HG03460 (cell line): ENCODE measurements at regions not wholly inside any gene's neighbourhood (a gene's known extent, or its start where the extent isn't known, plus 50 kb on each side); places are given as distances from the start of the nearest gene placed in this dataset.
A peak's percentile ranks its signal among the peaks of the same experiment; 100 is the strongest.

Experiments used
- ATAC-seq: cut with Tn5 transposase; IDR thresholded peaks from one replicate; pipeline ENCODE4 v1.9.1; 2021; ENCODE audit not compliant: unreplicated experiment

DNA sequence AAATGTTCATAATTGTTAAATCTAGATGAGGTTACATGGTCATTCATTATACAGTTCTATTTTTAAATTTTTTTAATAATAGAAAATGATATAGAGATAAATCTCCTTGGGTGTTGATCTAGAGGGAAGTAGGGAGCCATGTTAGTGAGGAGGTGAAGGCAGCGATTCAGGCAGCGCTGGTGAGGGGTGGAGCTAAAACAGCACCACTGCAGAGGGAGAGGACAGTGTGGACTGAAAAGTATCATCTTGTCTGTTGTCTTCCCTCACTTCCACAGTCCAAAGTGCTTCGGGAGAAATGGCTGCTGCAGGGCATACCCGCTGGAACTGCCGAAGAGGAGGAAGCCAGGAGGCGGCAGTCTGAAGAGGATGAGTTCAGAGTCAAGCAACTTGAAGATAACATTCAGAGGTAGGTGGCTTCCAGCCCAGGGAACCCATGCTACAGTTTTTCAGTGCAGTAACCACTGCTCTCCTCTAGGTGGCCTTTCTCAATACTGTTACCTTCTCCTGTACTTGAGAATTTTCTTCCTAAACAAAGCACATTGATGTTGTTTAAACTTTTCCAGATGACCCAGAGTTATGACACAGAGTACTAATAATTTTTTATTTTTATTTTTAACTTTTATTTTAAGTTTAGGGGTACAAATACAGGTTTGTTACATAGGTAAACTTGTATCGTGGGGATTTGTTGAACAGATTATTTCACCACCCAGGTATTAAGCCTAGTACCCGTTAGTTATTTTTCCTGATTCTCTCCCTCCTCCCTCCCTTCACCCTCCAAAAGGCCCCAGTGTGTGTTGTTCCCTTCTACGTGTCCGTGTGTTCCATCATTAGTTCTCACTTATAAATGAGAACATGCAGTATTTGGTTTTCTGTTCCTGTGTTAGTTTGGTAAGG lies 100.5 kb downstream of the PALM2AKAP2 start:
- no peak for ATAC-seq

DNA sequence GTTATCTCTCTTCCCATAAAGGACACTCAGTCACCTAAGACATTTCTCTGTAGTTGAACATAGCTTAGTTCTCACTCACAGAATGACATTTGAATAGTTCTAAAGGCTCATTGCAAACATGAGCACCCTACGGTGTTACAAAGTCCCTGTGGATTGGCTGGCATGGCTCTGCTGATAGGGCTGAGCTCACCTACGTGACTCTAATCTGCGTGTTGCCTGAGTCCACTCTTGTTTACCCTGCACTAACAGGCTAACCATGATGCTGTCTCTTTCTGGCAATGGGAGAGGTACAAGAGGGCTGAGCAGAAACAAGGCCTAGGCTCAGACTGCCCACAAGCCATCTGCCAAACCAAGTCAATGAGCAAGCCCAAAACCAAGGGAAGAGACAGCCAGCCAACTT lies 103.6 kb downstream of the PALM2AKAP2 start:
- ATAC-seq, result no peak

GRCh38 chr9:109886041-109886440 lies 106.0 kb downstream of the PALM2AKAP2 start:
- no peak for ATAC-seq

DNA sequence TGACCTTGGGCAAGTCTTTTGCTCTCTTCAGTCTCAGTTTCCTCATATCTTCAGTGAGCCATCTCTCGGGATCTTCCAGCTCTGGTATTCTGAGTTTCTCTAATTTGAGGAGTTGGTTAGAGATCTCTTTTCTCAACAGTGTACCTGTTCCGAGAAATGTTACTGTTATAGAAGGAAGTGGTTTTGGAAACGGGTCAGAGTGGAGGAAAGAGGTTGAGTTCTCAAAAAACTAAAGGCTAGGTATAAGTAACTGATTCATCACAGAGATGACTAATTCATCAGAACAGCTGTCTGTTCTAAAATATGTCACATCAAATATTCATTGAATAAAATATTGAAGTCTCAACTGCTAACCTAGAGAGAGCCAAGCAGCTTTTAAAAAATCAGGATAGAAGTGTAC lies 106.6 kb downstream of the PALM2AKAP2 start:
- peak; percentile 81 for ATAC-seq

DNA sequence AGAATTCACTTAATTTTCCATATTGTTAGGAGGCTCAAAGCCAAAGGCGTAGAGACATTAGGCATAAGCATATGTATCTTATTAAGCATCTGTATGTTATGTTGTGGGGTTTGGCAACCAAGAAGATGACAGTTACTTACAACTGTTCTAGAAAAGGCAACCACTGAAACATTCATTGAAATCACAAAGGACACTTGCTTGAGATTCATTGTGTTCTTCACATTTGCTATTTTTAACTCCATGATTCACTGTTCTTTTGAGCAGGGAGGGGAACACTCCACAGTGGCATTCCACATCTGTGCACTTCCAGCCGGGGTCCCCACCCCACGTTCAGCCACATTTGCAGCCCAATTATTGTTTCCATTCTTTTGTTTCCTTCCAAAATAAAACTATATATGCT lies 107.1 kb downstream of the PALM2AKAP2 start:
- peak; percentile 19 for ATAC-seq

- ATAC-seq, result no peak
Measured at GRCh38 chr9:109888695-109889094, 108.7 kb downstream of the PALM2AKAP2 start.

DNA sequence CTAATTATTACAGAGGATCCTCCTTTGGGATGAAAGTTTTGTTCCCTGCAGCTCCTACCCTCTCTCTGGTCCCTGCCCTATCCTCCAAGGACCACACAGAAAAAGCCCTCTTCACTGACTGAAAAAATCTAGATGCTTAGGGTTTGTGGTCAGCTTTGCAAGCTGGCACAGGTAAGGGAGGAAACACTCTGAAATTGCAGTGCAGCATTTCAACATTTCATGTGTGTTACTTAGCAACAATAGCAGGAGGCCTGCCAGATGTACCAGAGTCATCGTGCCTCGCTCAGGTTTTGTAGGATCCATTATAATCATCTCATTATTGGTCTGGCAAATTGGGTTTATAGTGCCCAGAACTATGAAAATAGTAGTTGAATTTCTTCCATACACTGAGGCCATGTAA lies 109.5 kb downstream of the PALM2AKAP2 start:
- ATAC-seq, result no peak

GRCh38 chr9:109893241-109893640 lies 113.2 kb downstream of the PALM2AKAP2 start:
- peak; percentile 39 for ATAC-seq

GRCh38 chr9:109894473-109894872 lies 114.5 kb downstream of the PALM2AKAP2 start:
- no peak for ATAC-seq

GRCh38 chr9:109894921-109895758 lies 115.1 kb downstream of the PALM2AKAP2 start:
- ATAC-seq, result peak; percentile 69

GRCh38 chr9:109901201-109901600 lies 121.2 kb downstream of the PALM2AKAP2 start:
- no peak for ATAC-seq

DNA sequence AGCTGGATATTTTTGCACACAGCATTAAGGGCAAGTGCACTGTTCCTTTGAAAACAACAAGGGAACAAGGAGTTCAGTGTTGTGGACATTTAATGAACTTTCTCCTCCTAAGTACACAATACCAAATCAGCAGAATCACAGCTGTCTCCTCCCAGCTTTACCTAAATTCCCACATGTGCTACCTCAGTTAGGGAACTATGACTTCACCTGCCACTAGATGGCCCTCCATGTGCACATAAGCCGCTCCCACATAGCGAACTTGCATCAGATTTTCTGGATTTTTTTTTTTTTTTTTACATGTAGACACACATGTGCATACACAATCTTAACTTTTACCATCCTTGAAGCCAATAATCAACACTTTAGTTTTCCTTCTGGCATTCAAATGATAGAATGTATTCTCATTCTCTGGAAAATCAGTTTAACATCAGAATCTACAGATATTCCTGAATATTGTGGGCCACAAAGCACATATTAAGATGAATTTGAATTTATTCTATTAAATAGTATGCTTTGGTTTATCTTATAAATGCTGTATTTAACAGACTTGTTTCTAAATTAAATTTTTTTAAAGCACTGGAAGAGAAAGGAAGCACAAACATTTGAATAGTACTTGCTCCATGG lies 123.6 kb downstream of the PALM2AKAP2 start:
- no peak for ATAC-seq

DNA sequence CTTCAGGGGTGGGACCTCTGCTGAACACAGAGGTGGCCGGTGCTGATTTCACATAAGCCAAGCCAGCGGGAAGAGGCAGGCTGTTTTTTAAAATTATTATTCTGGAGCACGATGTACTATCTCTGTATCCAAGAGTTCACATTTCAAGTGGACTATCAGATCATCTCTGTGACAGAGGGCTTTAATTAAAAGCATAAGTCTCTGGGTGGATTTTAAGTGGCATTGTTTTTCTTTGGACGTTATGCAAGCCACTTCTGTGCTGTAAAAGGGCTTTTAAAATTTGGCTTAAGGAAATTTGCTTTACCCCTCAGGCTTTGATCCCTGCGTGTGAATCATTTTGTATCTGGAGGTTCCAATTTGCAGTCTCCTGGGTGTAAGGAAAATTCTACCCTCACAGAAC lies 124.7 kb downstream of the PALM2AKAP2 start:
- no peak for ATAC-seq

DNA sequence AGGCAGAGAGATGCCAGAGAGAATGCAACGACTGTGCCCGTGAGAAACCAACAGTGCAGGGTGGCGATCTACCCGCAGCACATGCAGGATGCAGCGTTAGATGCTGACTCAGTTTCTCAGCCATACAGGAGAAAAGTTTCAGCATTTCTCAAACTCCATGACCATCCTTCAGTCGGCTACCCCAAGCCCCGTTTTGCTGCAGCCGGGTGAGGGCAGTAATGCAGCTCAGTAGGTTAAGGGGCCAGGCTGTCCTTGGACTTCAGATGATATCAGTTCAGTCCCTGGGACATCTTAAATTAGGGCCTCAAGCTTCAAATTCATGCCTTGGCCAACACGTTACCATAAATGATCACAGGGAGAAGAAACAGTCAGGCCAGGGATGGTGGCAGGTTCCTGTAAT lies 125.5 kb downstream of the PALM2AKAP2 start:
- no peak for ATAC-seq

GRCh38 chr9:109906766-109907382 lies 126.9 kb downstream of the PALM2AKAP2 start:
- ATAC-seq, result peak; percentile 12

- peak; percentile 73 for ATAC-seq
Measured at GRCh38 chr9:109907400-109907799, 127.4 kb downstream of the PALM2AKAP2 start.

DNA sequence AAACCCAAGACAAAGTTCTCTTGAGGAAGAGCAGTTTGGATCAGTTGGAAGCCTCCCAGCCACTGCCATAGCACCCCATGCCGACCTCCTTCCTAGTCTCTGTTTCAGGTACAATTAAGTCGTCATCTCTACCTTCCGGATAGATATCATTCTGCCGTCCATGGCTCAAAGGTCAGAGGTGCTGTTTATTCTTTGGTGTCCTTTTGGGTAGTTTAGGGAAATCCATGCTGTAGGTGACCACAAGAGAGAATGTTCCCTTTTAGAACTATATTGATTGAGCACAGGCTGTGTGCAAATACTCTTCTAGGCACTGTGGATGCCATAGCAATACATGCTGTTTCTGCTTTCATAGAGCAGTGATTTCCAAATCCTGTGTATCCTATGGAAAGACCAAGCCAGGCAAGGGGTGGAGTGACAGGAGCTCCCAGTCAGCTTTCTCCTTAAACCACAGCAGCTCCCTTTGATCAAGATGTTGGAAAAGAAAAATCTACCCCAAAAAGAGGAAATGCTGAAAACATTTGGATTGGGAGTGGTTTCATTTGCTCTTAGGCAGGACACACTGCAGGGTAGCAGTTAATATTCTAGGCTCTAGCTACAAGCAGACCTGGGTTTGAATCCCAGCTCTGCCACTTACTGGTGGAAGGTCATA lies 127.9 kb downstream of the PALM2AKAP2 start:
- ATAC-seq, result no peak

- no peak for ATAC-seq
Measured at GRCh38 chr9:109908459-109909390, 128.7 kb downstream of the PALM2AKAP2 start.
